IPS-NIHi7 (cell line): ENCODE measurements at regions not wholly inside any gene's neighbourhood (a gene's known extent, or its start where the extent isn't known, plus 50 kb on each side); places are given as distances from the start of the nearest gene placed in this dataset.

Experiments
- DNase-seq: peaks from one replicate; pipeline ENCODE4 v3.0.0; 2012; ENCODE audit warnings: mixed read lengths; ENCODE audit errors: extremely low spot score

DNA sequence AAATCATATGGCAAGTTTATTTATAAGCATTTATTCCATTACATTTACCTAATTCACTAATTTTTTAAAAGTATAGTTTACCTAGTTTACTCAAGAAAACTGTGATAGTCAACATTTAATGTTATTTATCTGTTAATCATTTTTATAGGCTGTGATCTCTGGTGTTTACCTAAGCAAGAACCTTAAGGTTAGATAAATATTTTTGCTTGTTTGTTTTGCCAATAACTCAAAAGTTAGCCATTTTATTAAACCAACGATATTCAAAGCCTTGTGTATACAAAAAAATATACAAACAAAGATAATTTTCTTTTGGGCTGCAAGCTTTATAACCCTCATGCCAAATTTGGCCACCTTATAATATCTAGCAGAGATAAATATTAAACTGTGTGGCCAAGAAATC lies 157.3 kb downstream of the SLCO1B3 start:
- no peak for DNase-seq

DNA sequence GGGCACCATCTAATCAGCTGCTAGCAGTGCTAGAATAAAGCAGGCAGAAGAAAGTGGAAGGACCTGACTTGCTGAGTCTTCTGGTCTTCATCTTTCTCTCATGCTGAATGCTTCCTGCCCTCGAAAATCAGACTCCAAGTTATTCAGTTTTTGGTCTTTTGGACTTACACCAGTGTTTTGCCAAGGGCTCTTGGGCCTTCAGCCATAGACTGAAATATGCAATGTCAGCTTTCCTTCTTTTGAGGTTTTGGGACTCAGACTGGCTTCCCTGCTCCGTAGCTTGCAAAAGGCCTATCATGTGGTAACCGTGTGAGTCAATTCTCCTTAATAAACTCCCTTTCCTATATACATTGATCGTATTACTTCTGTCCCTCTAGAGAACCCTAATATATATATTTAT lies 159.3 kb downstream of the SLCO1B3 start:
- no peak for DNase-seq

DNA sequence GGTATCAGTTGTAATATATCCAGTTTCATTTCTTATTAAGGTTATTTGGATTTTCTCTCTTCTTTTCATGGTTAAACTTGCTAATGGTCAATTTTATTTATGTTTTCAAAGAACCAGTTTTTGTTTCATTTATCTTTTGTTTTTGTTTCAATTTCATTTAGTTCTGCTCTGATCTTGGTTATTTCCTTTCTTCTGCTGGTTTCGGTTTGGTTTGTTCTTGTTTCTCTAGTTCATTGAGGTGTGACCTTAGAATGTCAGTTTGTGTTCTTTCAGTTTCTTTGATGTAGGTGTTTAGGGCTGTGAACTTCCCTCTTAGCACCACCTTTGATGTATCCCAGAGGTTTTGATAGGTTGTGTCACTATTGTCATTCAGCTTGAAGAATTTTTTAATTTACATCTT lies 145.6 kb upstream of the SLCO1B1 start:
- DNase-seq = no peak

DNA sequence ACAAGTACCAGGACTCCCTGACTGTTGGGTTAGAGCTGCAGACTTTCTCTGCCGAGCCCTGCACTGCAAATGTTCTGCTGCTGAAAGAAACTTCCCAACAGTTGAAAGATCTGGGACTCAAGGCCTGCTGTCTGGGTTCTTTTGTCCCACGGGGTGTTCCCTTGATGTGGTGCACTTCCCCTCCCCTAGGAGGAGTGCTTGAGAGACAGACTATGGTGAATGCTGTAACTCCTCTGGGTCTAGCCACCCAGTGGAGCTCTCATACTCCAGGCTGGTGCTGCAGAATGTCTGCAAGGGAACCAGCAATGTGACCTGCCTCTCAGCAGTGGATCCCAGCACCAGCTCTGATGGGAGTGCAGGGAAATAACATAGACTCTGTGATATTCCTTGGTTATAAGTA lies 129.2 kb upstream of the SLCO1B1 start:
- peak; percentile 12 for DNase-seq

DNA sequence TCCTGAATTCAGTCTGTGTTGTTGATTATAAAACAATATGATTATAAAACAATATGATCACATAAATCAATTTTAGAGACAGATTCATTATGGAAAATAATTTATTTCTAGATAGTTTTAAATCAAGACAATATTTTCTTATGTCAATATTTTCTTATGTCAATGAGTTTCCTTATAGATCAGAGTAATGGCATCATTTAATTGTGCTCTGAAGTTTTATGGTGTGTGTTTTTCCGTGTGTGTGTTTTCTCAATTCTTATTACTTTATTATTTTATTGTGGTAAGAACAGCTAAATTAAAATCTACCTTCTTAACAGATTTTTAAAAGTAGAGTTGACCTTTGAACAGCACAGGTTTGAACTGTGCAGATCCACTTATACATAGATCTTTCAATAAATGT lies 105.3 kb upstream of the SLCO1B1 start:
- no peak for DNase-seq

DNA sequence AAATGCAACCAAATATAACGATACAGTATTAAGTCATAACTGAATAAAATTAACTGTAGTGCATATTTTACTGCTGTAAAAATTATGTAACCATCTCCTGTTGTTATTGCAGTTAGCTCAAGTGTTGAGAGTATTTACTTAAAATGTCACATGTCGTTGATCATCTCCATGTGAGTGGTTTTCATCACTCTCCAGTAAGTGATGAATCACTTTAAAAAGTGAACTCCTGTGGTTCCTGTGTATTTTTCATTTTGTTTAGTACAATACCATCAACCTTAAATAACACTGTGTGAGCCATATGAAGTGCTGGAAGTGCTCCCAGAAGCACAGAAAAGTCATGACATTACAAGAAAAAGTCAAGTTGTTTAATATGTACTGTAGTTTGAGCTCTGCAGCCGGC lies 104.7 kb upstream of the SLCO1B1 start:
- no peak for DNase-seq

DNA sequence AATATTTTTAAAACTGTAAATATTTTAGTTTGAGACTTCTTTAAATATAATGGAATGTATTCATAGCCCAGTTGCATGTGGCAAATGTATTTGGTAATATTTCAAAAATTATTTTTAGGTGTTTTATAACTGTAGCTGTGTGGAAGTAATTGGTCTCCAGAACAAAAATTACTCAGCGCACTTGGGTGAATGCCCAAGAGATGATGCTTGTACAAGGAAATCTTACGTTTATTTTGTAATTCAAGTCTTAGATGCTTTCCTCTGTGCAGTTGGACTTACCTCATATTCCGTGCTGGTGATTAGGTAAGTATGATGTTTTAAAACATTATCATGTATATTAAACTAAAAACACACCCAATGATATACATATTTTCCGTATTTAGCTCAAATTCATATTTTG lies 76.7 kb upstream of the SLCO1B1 start:
- no peak for DNase-seq

DNA sequence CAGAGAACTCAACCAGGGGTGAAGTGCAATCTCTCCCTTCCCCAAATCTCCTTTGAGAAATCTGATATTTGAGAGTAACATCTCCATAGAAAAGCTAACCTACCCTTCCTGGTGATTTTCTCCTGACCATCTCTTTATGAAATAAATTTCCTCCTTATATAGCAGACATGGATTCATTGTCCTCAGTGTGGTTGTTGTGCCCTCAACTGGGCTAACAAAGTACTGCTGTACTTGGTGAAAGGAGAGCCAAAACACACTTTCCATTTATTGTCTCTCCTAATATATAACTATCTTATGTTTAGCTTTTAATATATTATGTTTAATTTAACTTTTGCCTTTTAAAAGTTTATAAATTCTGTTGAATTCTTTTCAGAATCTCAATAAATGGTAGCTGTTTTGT lies 65.1 kb upstream of the SLCO1B1 start:
- DNase-seq = peak; percentile 25

DNA sequence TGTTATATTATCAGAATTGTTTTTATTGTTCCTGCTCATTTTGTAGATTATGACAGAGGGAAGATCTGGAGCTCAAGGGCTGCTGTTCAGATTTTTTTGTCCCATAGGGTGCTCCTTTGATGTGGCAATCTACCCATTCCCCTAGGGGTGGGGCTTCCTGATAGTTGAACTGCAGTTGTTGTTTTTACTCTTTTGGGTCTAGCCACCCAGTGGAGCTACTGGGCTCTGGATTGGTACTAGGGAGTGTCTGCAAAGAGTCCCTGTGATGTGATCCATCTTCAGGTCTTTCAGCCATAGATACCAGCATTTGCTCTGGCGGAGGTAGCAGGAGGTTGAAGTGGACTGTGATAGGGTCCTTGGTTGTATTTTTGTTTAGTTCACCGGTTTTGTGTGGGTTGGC lies 57.9 kb upstream of the SLCO1B1 start:
- no peak for DNase-seq

DNA sequence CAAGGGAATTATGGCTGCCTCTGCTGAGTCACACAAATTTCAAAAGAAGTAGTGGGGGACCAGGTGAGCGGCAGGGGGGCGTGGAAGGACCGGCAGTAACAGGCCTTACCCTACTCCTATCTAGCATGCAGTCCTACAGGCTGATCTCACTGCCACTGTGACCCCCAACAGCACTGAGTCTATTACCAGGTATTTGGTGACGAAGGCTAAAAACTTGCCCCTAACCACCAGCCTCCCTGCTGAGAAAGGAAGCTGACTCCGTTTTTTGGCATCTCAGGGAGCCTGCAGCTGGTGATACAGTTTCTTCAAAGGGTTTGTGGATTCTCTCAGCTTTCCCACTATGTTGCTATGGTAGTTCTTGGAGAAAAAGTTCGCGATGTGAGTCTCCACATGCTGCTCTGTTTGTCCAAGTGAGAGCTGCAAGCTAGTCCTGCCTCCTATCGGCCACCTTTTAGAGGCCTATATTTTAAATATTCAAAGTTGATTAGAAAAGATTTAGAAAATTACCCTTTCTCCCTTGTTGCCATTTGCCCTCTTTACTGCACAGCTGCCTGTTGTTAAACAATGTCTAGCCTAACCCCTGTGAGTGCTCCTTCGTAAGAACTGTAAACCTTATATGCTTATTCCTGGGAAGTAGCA lies 57.1 kb upstream of the SLCO1B1 start:
- peak; percentile 20 for DNase-seq
